GM18507 (cell line): ENCODE measurements at regions not wholly inside any gene's neighbourhood (a gene's known extent, or its start where the extent isn't known, plus 50 kb on each side); places are given as distances from the start of the nearest gene placed in this dataset.
"Not testable (repeated sequence)": the region's sequence is repeated elsewhere in the genome, so short reads cannot be mapped to it uniquely, and the experiment has no call there.

Experiments used
- DNase-seq: peaks from one replicate; pipeline ENCODE4 v3.0.0; 2011; ENCODE audit warnings: low read depth; ENCODE audit not compliant: insufficient read length; ENCODE audit errors: extremely low spot score
- FAIRE-seq: peaks from 2 replicates; lab custom pipeline; 2011; peaks lifted over from hg19 to GRCh38; lab: Jason Lieb, UNC

GRCh38 chr12:67091678-67092077, 177.5 kb upstream of the CAND1 start:
- DNase-seq (no peak), FAIRE-seq (no peak)

DNA sequence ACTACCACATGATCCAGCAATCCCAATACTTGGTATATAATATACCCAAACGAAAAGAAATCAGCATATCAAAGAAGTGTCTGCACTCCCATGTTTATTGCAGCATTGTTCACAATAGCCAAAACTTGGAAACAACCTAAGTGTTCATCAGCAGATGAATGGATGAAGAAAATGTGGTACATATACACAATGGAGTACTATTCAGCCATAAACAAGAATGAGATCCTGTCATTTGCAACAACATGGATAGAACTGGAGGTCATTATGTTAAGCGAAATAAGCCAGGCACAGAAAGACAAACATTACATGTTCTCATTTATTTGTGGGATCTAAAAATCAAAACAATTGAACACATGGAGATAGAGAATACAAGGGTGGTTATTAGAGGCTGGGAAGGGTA, 176.2 kb upstream of the CAND1 start:
- FAIRE-seq, DNase-seq: not testable (repeated sequence)

DNA sequence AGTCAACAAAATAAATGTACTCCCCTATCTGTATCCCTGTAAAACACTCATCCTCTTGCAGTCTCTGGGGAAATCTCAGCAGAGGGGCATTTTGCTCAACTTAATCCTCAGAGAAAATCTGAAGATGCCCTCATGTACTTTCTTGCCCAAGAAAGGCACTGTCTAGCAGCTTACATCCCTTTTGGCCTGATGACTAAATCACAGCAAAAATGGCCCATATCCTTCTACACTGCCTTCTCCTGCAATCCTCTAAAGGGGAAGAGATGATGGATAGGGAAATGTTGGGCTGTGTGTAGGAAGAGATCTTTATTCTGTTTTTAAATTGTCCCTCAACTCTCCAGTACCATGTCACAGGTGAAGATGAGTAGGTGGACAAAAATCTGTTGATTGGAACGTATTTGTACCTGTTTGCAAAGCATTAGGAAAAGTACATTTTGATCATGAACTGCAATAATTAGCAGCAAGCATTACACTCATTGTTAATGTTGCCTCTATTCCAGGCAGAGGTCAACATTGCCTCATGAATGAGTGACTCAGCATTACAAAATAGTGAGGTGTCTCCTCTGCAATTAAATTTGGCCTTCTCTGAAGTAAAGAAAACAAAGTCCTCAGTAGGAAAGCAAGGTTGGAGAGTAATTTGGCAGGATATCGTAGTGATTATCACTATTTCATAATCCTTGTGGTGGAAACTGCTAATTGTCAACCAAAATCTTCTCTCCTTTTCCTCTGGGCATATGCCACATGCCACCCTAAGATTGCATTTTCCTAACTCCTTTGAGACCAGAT, 172.4 kb upstream of the CAND1 start:
- no peak for FAIRE-seq
- no peak for DNase-seq

- FAIRE-seq (no peak), DNase-seq (no peak)
Measured at GRCh38 chr12:67099858-67100257, 169.3 kb upstream of the CAND1 start.

GRCh38 chr12:67103521-67103920, 165.6 kb upstream of the CAND1 start:
- no peak for DNase-seq
- FAIRE-seq, result no peak

- DNase-seq, result no peak
- FAIRE-seq, result no peak
Measured at GRCh38 chr12:67107235-67107634, 161.9 kb upstream of the CAND1 start.

DNA sequence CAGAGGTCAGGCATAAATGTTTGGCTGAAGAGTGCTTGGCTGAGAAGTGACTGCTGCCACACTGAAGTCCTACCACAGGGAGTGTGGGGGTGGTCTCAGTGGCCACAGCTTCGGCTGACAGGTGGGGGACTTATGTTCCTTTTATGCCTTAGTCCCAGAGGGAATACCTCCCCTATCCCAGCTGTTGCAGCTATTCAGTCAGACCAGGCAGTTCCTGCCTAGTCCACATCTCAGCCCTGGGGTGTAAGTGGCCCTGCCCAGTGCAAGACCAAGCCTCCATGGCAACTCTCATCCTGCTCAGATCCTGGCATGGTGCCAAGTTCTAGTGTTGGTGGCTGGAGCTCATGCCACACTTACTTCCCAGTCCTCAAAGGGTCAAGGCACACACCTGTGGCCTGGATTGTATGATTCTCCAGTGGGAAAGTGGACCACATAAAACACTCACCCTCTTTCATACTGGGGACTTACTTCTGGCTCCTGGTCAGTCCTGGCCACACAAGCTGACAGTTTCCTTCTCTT, 161.3 kb upstream of the CAND1 start:
- FAIRE-seq (no peak), DNase-seq (no peak)

- not testable (repeated sequence) for FAIRE-seq, DNase-seq
Measured at GRCh38 chr12:67110345-67110744, 158.8 kb upstream of the CAND1 start.

DNA sequence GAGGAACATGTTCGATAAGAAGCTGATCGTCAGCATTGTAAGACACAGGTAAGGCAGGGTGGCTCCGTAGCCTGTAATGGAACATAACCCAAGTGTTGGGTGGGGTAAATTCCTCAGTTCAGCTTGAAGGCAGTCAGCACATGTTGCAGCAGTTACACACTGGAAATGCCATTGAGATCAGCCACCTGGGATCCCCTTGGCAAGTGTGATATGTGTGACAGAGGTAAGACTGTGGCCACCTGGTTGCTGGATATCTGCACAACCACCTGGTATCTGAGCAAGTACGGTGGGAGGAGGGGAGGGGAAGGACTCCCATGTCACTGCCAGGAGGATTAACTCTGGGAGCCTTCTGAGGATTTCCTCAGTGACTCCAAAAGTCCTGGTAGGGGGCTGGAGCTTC, 158.0 kb upstream of the CAND1 start:
- no peak for FAIRE-seq

DNA sequence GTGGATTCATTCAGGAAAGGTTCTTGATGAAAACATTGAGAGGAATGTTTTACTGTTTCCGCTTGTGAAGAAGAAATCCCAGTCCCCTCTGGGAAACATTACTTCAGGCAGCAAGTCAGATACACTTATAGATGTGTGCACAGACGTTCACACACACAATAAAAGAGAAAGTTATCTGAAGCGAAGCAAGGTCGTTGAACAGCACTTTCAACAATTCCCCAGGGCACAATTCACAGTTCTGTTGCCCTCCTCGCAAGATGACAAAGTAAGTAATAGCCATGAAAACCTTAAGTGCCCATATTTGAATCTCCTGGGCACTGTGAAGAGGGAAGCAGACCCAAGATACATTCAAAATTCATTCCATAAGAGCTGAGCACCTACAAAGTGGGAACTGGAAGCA, 156.6 kb upstream of the CAND1 start:
- FAIRE-seq (no peak), DNase-seq (no peak)

More for the DNA sequence above, 158.0 kb upstream of the CAND1 start:
- no peak for DNase-seq

- no peak for DNase-seq
- no peak for FAIRE-seq
Measured at GRCh38 chr12:67116134-67116533, 153.0 kb upstream of the CAND1 start.

DNA sequence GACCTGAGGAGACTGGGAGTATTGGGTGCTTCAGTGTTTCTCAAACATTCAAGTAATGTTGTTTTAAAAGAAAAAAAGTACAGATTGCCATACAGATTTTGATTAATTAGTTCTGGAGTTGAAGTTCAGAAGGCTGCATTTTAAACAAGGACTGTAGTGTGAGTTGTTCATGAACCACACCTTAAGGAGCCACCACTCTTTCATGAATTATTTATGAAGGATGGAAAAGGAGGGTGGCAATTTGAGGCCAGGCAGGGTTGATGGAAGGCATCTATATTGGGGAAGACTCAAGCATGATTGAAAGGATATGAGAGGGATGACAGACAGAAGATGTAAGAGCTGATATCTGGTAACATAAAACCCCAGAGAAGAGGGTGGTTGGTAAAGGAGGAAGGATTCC, 146.6 kb upstream of the CAND1 start:
- FAIRE-seq, result no peak
- DNase-seq, result no peak

GRCh38 chr12:67137256-67137655, 131.9 kb upstream of the CAND1 start:
- DNase-seq, result no peak
- FAIRE-seq, result no peak

GRCh38 chr12:67141296-67142018, 127.7 kb upstream of the CAND1 start:
- DNase-seq (no peak), FAIRE-seq (no peak)

- FAIRE-seq (no peak), DNase-seq (no peak)
Measured at GRCh38 chr12:67145692-67146091, 123.5 kb upstream of the CAND1 start.

GRCh38 chr12:67147030-67147429, 122.1 kb upstream of the CAND1 start:
- DNase-seq (no peak), FAIRE-seq (no peak)

DNA sequence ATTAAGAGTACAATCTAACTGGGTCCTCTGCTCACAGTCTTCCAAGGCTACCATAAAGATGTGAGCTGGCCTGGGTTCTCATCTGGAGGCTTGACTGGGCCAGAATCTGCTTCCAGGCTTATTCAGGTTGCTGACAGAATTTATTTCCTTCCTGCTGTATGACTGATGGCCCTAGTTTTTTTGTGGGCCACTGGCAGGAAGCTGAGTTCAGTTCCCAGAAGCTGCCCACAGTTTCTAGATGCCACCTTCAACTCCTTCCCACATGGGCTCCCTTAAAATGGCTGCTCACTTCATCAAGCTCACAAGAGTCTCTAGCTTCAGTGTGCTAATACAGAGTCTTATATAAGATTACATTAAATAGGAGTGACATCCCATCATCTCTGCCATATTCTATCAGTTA, 121.7 kb upstream of the CAND1 start:
- DNase-seq (no peak), FAIRE-seq (no peak)

- DNase-seq, result no peak
- no peak for FAIRE-seq
Measured at GRCh38 chr12:67148265-67148664, 120.9 kb upstream of the CAND1 start.

DNA sequence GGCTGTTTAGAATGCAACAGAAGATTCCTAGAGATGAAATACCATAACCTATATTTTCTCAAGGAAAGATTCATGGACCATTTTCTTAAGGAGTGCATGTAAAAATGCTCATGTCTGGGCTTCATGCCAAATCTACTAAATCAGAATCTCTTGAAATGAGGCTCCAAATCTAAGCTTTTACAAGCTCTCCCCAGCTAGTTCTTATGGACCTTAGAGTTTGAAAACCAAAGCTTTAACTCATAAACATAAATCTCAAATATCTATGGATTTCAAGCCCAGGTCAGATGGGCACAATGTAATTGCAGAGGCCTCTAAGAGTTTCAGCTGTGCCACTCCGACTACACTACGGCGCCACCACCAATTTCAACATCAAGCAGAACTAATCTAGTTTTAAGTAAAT, 117.3 kb upstream of the CAND1 start:
- DNase-seq (no peak), FAIRE-seq (no peak)

GRCh38 chr12:67152451-67152850, 116.7 kb upstream of the CAND1 start:
- FAIRE-seq (no peak), DNase-seq (no peak)

DNA sequence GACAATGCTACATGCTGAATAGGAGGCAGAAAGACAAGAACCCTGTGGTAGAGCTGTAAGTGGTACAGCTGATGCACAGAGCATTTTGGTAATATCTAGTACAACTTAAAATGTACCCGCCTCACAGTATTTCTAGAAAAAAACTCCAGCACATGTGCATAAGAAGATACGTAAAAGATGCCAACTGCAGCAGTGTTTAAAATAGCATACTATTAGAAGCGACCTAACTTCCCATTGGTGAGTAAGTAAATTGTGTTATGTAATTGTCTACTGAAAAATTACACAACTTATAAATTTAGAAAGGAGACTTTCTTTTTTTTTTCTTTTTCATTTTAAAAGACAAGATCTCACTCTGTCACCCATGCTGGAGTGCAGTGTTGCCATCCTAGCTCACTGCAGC, 114.3 kb upstream of the CAND1 start:
- DNase-seq (no peak), FAIRE-seq (no peak)
